GM23248 (cell line): ENCODE measurements at regions not wholly inside any gene's neighbourhood (a gene's known extent, or its start where the extent isn't known, plus 50 kb on each side); places are given as distances from the start of the nearest gene placed in this dataset.

ENCODE experiments used
- EZH2 ChIP-seq: fragments of 200-600 bp; sonication (generic); IDR thresholded peaks from 2 replicates; pipeline ENCODE4 v1.6.1; 2018; ENCODE audit warnings: antibody characterized with exemption, mild to moderate bottlenecking; ENCODE audit not compliant: insufficient read depth, poor library complexity, severe bottlenecking
- EZH2phosphoT487 ChIP-seq: fragments of 200-600 bp; sonication (generic); IDR thresholded peaks from 2 replicates; pipeline ENCODE4 v1.6.1; 2018; ENCODE audit warnings: antibody characterized with exemption, moderate library complexity, mild to moderate bottlenecking, low read depth; ENCODE audit not compliant: insufficient read depth

DNA sequence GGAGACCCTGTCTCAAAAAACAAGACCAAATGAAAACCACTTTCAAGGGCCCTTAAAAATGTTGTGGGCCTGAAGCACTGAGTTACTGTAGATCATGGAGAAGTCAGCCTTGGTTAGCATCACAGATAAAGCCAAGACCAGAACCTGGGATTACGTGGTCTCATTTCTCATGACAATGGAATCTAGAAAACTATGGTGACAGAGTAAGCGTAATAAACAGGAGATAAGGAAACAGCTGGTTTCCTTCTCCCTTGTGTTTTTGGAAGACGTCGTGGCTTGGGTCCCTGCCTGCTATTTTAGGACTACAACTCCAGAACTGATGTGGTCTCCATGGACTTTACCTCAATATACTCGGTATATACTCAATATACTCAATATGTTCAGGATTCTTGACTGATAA lies 180.7 kb upstream of the ZFHX3 start:
- TF ChIP-seq EZH2phosphoT487 (no peak), EZH2 (no peak)
